ENCODE measurements at regions not wholly inside any gene's neighbourhood (a gene's known extent, or its start where the extent isn't known, plus 50 kb on each side); places are given as distances from the start of the nearest gene placed in this dataset.
A peak's percentile ranks its signal among the peaks of the same experiment; 100 is the strongest.

DNA sequence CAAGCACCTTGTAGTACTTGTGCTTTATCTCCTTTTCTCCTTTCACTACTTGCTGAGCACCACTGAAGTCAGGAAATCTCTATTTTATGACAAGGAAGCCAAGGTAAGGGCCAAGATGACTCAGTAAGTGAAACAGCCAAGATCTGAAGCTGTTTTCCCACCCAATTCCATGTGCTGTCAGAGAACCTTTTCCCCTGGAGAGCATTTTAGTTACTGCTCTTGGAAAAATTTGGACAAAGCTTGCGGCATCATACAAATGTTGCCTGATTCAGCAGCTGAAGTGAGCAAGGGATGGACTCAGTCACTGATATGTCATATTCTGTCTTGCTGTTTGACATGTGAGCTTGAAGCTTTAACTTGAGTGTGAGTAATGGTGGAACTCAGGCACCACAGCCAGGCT lies 391.4 kb downstream of the RAB28 start:
- no peak overlapping the region for H3K27ac Mint-ChIP-seq (ENCODE audit: unreplicated experiment)
- H3K4me3 Mint-ChIP-seq (ENCODE audit: unreplicated experiment), result no peak overlapping the region
- no peak for DNase-seq (ENCODE audit: low spot score)
- no peaks in the 10 kb centered on the region for H3K9me3 Mint-ChIP-seq (ENCODE audit: low read depth)
- no peaks in the 10 kb centered on the region for H3K27me3 Mint-ChIP-seq (ENCODE audit: low read depth)
- H3K36me3 Mint-ChIP-seq (ENCODE audit: low read depth), result no peaks in the 10 kb centered on the region
- TF ChIP-seq, protein P1, sequence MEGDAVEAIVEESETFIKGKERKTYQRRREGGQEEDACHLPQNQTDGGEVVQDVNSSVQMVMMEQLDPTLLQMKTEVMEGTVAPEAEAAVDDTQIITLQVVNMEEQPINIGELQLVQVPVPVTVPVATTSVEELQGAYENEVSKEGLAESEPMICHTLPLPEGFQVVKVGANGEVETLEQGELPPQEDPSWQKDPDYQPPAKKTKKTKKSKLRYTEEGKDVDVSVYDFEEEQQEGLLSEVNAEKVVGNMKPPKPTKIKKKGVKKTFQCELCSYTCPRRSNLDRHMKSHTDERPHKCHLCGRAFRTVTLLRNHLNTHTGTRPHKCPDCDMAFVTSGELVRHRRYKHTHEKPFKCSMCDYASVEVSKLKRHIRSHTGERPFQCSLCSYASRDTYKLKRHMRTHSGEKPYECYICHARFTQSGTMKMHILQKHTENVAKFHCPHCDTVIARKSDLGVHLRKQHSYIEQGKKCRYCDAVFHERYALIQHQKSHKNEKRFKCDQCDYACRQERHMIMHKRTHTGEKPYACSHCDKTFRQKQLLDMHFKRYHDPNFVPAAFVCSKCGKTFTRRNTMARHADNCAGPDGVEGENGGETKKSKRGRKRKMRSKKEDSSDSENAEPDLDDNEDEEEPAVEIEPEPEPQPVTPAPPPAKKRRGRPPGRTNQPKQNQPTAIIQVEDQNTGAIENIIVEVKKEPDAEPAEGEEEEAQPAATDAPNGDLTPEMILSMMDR (IDR thresholded peaks at IDR 0.05), result no peak
- peaks cover 19% of the 10 kb centered on the region for H3K4me1 Mint-ChIP-seq (ENCODE audit: low read depth)

DNA sequence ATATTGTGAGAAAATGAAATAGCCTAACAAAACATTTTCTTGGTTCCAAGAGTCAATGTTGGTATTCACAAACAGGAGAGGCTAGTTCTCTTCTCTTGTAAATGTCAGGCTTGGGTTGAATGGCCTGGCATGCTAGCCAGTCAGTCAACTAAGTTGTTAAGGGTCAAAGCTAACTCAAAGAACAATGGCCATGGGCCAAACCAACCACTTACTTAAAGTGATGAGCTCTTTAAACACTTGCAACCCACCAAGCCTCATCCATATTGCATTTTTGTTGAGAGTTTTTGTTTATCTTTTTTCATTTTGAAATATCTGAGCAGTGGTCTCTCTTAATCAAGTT lies 394.5 kb downstream of the RAB28 start:
- Mint-ChIP-seq H3K36me3 (ENCODE audit: low read depth) (peaks cover under 1% of the 10 kb centered on the region), H3K4me1 (ENCODE audit: low read depth) (peaks cover 26% of the 10 kb centered on the region)

DNA sequence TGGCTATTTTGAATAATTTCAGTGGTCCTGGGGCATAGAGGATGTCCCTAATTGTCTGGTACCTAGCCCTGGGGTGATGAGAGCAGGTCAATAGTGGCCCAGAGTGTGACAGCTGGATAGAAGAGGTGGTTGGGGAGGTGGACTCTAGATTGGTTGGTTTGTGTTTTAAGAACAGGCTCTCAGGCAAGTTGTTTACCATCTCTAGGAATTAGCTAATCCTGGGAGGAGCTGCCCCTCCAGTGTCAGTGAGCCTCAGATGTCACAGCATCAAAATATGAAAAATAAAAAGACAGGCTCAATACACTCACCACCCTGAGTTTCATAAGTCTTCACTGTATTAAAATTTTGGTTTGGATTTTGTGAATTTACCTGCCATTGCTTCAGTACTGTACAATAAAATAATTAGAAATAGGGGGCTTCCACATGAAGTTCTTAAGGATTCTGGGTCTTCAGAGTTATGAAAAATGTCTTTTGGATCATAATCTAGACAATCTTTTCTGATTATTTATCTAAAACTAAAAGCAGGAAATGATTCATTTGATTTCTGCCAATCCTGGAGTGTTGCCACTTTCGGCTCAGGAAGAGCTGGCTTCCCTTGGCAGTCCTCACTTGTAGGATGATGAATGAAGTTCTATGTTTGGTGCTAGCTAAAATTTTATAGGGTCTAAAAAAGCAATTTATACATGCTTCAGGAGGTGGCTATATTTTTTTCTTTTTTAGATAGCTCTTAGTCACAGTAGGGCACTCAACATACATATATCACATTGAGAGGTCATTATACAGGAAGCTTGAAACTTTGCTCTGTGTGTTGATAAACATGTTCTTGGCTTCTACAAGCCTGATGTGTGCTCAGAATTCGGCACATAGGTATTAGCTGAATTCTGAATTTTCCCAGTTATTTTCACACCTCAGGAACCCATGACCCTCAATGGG lies 395.1 kb downstream of the RAB28 start:
- H3K27ac Mint-ChIP-seq (ENCODE audit: unreplicated experiment), result peak overlapping the region; percentile 14
- no peak for DNase-seq (ENCODE audit: low spot score)
- H3K9me3 Mint-ChIP-seq (ENCODE audit: low read depth), result no peaks in the 10 kb centered on the region
- H3K27me3 Mint-ChIP-seq (ENCODE audit: low read depth), result no peaks in the 10 kb centered on the region
- H3K4me3 Mint-ChIP-seq (ENCODE audit: unreplicated experiment), result no peak overlapping the region
- H3K4me1 Mint-ChIP-seq (ENCODE audit: low read depth), result peaks cover 26% of the 10 kb centered on the region
- H3K36me3 Mint-ChIP-seq (ENCODE audit: low read depth), result peaks cover 2% of the 10 kb centered on the region
- TF ChIP-seq, protein P1 (IDR thresholded peaks at IDR 0.05), result no peak

More for the DNA sequence above, 394.5 kb downstream of the RAB28 start:
- Mint-ChIP-seq H3K27me3 (ENCODE audit: low read depth) (no peaks in the 10 kb centered on the region), H3K4me3 (ENCODE audit: unreplicated experiment) (no peak overlapping the region), H3K9me3 (ENCODE audit: low read depth) (no peaks in the 10 kb centered on the region), H3K27ac (ENCODE audit: unreplicated experiment) (no peak overlapping the region)
- no peak for DNase-seq (ENCODE audit: low spot score)
- TF ChIP-seq, protein P1 (IDR thresholded peaks at IDR 0.05), result no peak

DNA sequence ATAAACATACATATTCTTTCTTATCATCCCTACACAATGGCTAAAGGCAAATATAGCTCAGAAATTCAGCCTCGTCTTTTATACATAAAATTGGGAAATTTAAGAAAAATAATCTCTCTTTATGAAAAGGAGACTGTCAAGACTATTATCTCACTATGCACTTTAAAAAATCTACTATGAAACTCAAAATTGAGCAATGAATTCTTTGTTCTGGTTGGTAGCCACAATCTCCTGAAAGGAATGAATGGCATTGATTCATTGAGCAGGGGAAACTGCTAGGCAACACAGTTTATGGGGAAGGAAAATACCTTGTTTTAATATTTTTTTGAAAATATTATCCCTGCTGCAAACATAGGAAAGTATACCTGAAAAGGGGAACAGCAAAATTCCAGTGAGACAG lies 397.1 kb downstream of the RAB28 start:
- H3K27me3 Mint-ChIP-seq (ENCODE audit: low read depth), result no peaks in the 10 kb centered on the region
- H3K4me3 Mint-ChIP-seq (ENCODE audit: unreplicated experiment), result no peak overlapping the region
- no peak for DNase-seq (ENCODE audit: low spot score)
- TF ChIP-seq, protein P1 (IDR thresholded peaks at IDR 0.05), result no peak
- H3K4me1 Mint-ChIP-seq (ENCODE audit: low read depth), result peaks cover 26% of the 10 kb centered on the region
- H3K27ac Mint-ChIP-seq (ENCODE audit: unreplicated experiment), result no peak overlapping the region
- H3K9me3 Mint-ChIP-seq (ENCODE audit: low read depth), result peaks cover 5% of the 10 kb centered on the region
- peaks cover 5% of the 10 kb centered on the region for H3K36me3 Mint-ChIP-seq (ENCODE audit: low read depth)

DNA sequence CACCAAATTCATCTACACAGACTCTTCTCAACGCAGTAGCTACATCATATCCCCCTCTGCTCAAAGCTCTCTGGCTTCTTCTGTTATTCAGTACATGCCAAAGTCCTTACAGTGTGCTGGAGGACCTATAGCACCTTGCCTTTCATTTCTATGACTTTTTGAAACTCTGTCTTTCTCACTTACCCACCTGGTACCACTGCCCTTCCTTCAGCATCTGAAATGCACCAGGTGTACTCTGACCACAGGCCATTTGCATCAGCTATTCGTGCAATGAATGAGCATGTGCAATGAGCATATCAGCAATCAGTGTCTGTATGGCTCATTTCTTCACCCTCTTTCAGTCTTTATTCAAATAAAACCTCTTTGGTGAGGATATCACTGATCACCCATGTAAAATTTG lies 399.9 kb downstream of the RAB28 start:
- H3K4me3 Mint-ChIP-seq (ENCODE audit: unreplicated experiment), result no peak overlapping the region
- H3K36me3 Mint-ChIP-seq (ENCODE audit: low read depth), result peaks cover 5% of the 10 kb centered on the region
- peaks cover 20% of the 10 kb centered on the region for H3K9me3 Mint-ChIP-seq (ENCODE audit: low read depth)
- H3K4me1 Mint-ChIP-seq (ENCODE audit: low read depth), result peaks cover 18% of the 10 kb centered on the region
- DNase-seq (ENCODE audit: low spot score), result no peak
- no peaks in the 10 kb centered on the region for H3K27me3 Mint-ChIP-seq (ENCODE audit: low read depth)
- H3K27ac Mint-ChIP-seq (ENCODE audit: unreplicated experiment), result no peak overlapping the region
- TF ChIP-seq, protein P1 (IDR thresholded peaks at IDR 0.05), result no peak

All from chondrocyte (in vitro differentiated cells).